H9 (cell line): ENCODE measurements at regions not wholly inside any gene's neighbourhood (a gene's known extent, or its start where the extent isn't known, plus 50 kb on each side); places are given as distances from the start of the nearest gene placed in this dataset.

Experiments
- DNase-seq: peaks from one replicate; pipeline ENCODE4 v3.0.0-alpha.2; 2017
- H2AFZ ChIP-seq: one replicate; pipeline ENCODE4 v1.6.1; 2013; ENCODE audit warnings: mild to moderate bottlenecking, low read length, control low read depth, moderate library complexity
- H2AK5ac ChIP-seq: 2 replicates; pipeline ENCODE4 v1.6.1; 2013; ENCODE audit warnings: low read length, control low read depth, mixed read lengths; ENCODE audit not compliant: insufficient read length
- H2BK120ac ChIP-seq: one replicate; pipeline ENCODE4 v1.6.1; 2013; ENCODE audit warnings: low read depth, mild to moderate bottlenecking, low read length, control low read depth, inconsistent platforms; ENCODE audit not compliant: poor library complexity, severe bottlenecking
- H2BK12ac ChIP-seq: 2 replicates; pipeline ENCODE4 v1.6.1; 2013; ENCODE audit warnings: low read length, control low read depth, mixed read lengths, low read depth; ENCODE audit not compliant: insufficient read length
- H2BK15ac ChIP-seq: 2 replicates; pipeline ENCODE4 v1.6.1; 2013; ENCODE audit warnings: low read depth, low read length, control low read depth
- H2BK20ac ChIP-seq: one replicate; pipeline ENCODE4 v1.6.1; 2013; ENCODE audit warnings: low read depth, mild to moderate bottlenecking, low read length, control low read depth, inconsistent platforms; ENCODE audit not compliant: poor library complexity, severe bottlenecking
- H2BK5ac ChIP-seq: 2 replicates; pipeline ENCODE4 v1.6.1; 2013; ENCODE audit warnings: low read length, control low read depth, mixed read lengths; ENCODE audit not compliant: insufficient read length
- H3K14ac ChIP-seq: 2 replicates; pipeline ENCODE4 v1.6.1; 2013; ENCODE audit warnings: low read length, control low read depth; ENCODE audit not compliant: insufficient read depth
- H3K18ac ChIP-seq: 2 replicates; pipeline ENCODE4 v1.6.1; 2013; ENCODE audit warnings: low read depth, mild to moderate bottlenecking, mixed read lengths, low read length, control low read depth; ENCODE audit not compliant: insufficient read length
- H3K23ac ChIP-seq: 2 replicates; pipeline ENCODE4 v1.6.1; 2013; ENCODE audit warnings: low read length, control low read depth, mixed read lengths, low read depth; ENCODE audit not compliant: insufficient read length
- H3K23me2 ChIP-seq: 2 replicates; pipeline ENCODE4 v1.6.1; 2013; ENCODE audit warnings: low read depth, mild to moderate bottlenecking, mixed read lengths, low read length, control low read depth; ENCODE audit not compliant: insufficient read length, poor library complexity, severe bottlenecking
- H3K27ac ChIP-seq: 2 replicates; pipeline ENCODE4 v1.5.1; 2013; ENCODE audit warnings: low read length, control low read depth, mixed read lengths, low read depth; ENCODE audit not compliant: insufficient read length
- H3K27me3 ChIP-seq: 2 replicates; pipeline ENCODE4 v1.6.1; 2013; ENCODE audit warnings: low read length, control low read depth, inconsistent platforms; ENCODE audit not compliant: insufficient read depth
- H3K4ac ChIP-seq: 2 replicates; pipeline ENCODE4 v1.6.1; 2013; ENCODE audit warnings: low read depth, mild to moderate bottlenecking, control low read depth, inconsistent platforms, low read length, moderate library complexity
- H3K4me1 ChIP-seq: 2 replicates; pipeline ENCODE4 v1.6.1; 2013; ENCODE audit warnings: low read length, control low read depth, inconsistent platforms; ENCODE audit not compliant: insufficient read depth
- H3K4me2 ChIP-seq: 2 replicates; pipeline ENCODE4 v1.6.1; 2013; ENCODE audit warnings: low read length, control low read depth, mixed read lengths; ENCODE audit not compliant: insufficient read length, insufficient read depth
- H3K56ac ChIP-seq: 2 replicates; pipeline ENCODE4 v1.6.1; 2013; ENCODE audit warnings: low read depth, mild to moderate bottlenecking, mixed read lengths, low read length, control low read depth; ENCODE audit not compliant: insufficient read length
- H3K79me1 ChIP-seq: 2 replicates; pipeline ENCODE4 v1.6.1; 2013; ENCODE audit warnings: low read depth, mild to moderate bottlenecking, moderate library complexity, low read length, control low read depth, inconsistent platforms; ENCODE audit not compliant: insufficient read depth, poor library complexity, severe bottlenecking
- H3K79me2 ChIP-seq: 2 replicates; pipeline ENCODE4 v1.6.1; 2013; ENCODE audit warnings: low read length, control low read depth, inconsistent platforms; ENCODE audit not compliant: insufficient read depth
- H3K9ac ChIP-seq: 2 replicates; pipeline ENCODE4 v1.6.1; 2013; ENCODE audit warnings: low read length, control low read depth, mixed read lengths; ENCODE audit not compliant: insufficient read length; ENCODE audit errors: extremely low read depth
- H3K9me3 ChIP-seq: one replicate; pipeline ENCODE4 v1.6.1; 2013; ENCODE audit warnings: low read depth, low read length, inconsistent platforms; ENCODE audit not compliant: control insufficient read depth
- H3T11ph ChIP-seq: one replicate; pipeline ENCODE4 v1.6.1; 2013; ENCODE audit warnings: mild to moderate bottlenecking, low read length, control low read depth, inconsistent platforms
- H4K20me1 ChIP-seq: one replicate; pipeline ENCODE4 v1.6.1; 2013; ENCODE audit not compliant: control insufficient read depth, insufficient read length, insufficient read depth
- H4K5ac ChIP-seq: 2 replicates; pipeline ENCODE4 v1.6.1; 2013; ENCODE audit warnings: low read depth, mild to moderate bottlenecking, mixed read lengths, low read length, control low read depth; ENCODE audit not compliant: insufficient read length
- H4K8ac ChIP-seq: replicated peaks from 2 replicates; pipeline ENCODE4 v1.6.1; 2013; ENCODE audit warnings: low read length, control low read depth, mixed read lengths, low read depth; ENCODE audit not compliant: insufficient read length
- H4K91ac ChIP-seq: 2 replicates; pipeline ENCODE4 v1.6.1; 2013; ENCODE audit warnings: low read depth, mild to moderate bottlenecking, moderate library complexity, mixed read lengths, low read length, control low read depth; ENCODE audit not compliant: insufficient read length
- H3K27ac Mint-ChIP-seq, 3 experiments: 2 replicates in 2 of 3; 3 replicates in 1 of 3; pipeline ENCODE4 v1.8.0; 2020 to 2021; ENCODE audit warnings: mixed read lengths in 3 of 3, mild to moderate bottlenecking in 1 of 3, moderate library complexity in 1 of 3
- H3K27me3 Mint-ChIP-seq: 2 replicates; pipeline ENCODE4 v1.8.0; 2021; ENCODE audit warnings: low read depth, mild to moderate bottlenecking, moderate library complexity, mixed read lengths
- H3K36me3 Mint-ChIP-seq, 3 experiments: 2 replicates in 2 of 3; 3 replicates in 1 of 3; pipeline ENCODE4 v1.8.0; 2020 to 2021; ENCODE audit warnings: low read depth in 3 of 3, mixed read lengths in 3 of 3; ENCODE audit not compliant: insufficient read depth in 1 of 3
- H3K4me1 Mint-ChIP-seq, 2 experiments: 2 replicates each; pipeline ENCODE4 v1.8.0; 2020; ENCODE audit warnings: mixed read lengths in 2 of 2
- H3K4me3 Mint-ChIP-seq, 2 experiments: 2 replicates in 1 of 2; 3 replicates in 1 of 2; pipeline ENCODE4 v1.8.0; 2020 to 2021; ENCODE audit warnings: mild to moderate bottlenecking in 2 of 2, mixed read lengths in 2 of 2, moderate library complexity in 1 of 2
- H3K9me3 Mint-ChIP-seq, 2 experiments: 2 replicates in 1 of 2; 3 replicates in 1 of 2; pipeline ENCODE4 v1.8.0; 2020; ENCODE audit warnings: mild to moderate bottlenecking in 2 of 2, mixed read lengths in 2 of 2, moderate library complexity in 1 of 2
- WGBS: extraction: QIAGEN DNeasy Blood & Tissue Kit; methylation state at CpG from one replicate; pipeline ENCODE4 v1.1.7; 2013; ENCODE audit warnings: missing lambda C conversion rate, low lambda C conversion rate, mixed read lengths; ENCODE audit not compliant: insufficient read length; ENCODE audit errors: extremely low coverage; 5-methylcytosine and 5-hydroxymethylcytosine counted together
- TF ChIP-seq, protein P1 (sequence below): fragments of 200-600 bp; sonication (generic); conservative IDR thresholded peaks from 3 replicates; pipeline ENCODE4 v1.8.0; 2021; ENCODE audit warnings: antibody characterized with exemption, mild to moderate bottlenecking

DNA sequence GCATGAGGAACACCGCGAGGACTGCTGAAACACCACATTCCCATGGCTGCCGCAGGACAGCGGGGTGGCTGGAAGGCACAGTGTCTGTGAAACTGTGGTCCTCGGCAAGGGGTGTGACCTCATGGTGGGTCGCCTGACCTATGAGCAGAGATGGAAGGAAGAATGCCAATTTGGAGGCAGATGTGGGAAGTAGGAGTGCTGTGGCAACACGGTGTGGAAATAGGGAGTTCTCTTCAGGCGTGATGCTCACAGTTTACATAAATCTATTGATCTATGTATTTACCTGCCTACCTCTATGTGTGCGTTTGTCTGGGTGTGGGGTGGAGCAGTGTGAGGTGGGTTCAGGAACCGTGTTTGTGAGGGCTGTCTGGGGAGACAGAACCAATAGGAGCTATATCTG lies 62.3 kb upstream of the LSM6 start:
- H3K56ac ChIP-seq, result no peak overlapping the region
- no CpG with 5 or more reads among the region's 10 CpGs for WGBS
- H3K18ac ChIP-seq, result no peak overlapping the region
- peaks cover 4 to 6% of the 10 kb centered on the region in 2 experiments; a peak in 3 of 5 replicates for H3K9me3 Mint-ChIP-seq
- H3K4me3 Mint-ChIP-seq, result no peak overlapping the region
- H3T11ph ChIP-seq, result no peak overlapping the region
- H2AFZ ChIP-seq, result no peak overlapping the region
- no peaks in the 10 kb centered on the region for H3K4me1 ChIP-seq
- H3K27me3 ChIP-seq, result no peaks in the 10 kb centered on the region; the same call in 1 of the 2 replicates
- no peak overlapping the region for H2AK5ac ChIP-seq
- H2BK120ac ChIP-seq, result no peak overlapping the region
- H3K4ac ChIP-seq, result no peak overlapping the region
- H3K27ac Mint-ChIP-seq, result no peak overlapping the region
- no peak overlapping the region for H2BK5ac ChIP-seq
- H2BK15ac ChIP-seq, result no peak overlapping the region
- TF ChIP-seq, protein P1, sequence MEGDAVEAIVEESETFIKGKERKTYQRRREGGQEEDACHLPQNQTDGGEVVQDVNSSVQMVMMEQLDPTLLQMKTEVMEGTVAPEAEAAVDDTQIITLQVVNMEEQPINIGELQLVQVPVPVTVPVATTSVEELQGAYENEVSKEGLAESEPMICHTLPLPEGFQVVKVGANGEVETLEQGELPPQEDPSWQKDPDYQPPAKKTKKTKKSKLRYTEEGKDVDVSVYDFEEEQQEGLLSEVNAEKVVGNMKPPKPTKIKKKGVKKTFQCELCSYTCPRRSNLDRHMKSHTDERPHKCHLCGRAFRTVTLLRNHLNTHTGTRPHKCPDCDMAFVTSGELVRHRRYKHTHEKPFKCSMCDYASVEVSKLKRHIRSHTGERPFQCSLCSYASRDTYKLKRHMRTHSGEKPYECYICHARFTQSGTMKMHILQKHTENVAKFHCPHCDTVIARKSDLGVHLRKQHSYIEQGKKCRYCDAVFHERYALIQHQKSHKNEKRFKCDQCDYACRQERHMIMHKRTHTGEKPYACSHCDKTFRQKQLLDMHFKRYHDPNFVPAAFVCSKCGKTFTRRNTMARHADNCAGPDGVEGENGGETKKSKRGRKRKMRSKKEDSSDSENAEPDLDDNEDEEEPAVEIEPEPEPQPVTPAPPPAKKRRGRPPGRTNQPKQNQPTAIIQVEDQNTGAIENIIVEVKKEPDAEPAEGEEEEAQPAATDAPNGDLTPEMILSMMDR, result no peak
- no peak overlapping the region for H4K8ac ChIP-seq
- no peak overlapping the region for H4K5ac ChIP-seq
- DNase-seq, result no peak
- no peak overlapping the region for H3K9ac ChIP-seq
- H3K9me3 ChIP-seq, result no peaks in the 10 kb centered on the region
- H3K23ac ChIP-seq, result no peak overlapping the region
- no peaks in the 10 kb centered on the region for H3K4me1 Mint-ChIP-seq
- no peak overlapping the region; the same call in 1 of the 2 replicates for H3K14ac ChIP-seq
- H3K4me2 ChIP-seq, result no peak overlapping the region
- H2BK20ac ChIP-seq, result no peak overlapping the region
- H3K23me2 ChIP-seq, result no peaks in the 10 kb centered on the region
- peaks cover 3% of the 10 kb centered on the region for H3K27me3 Mint-ChIP-seq
- no peaks in the 10 kb centered on the region for H3K79me1 ChIP-seq
- no peak overlapping the region for H4K91ac ChIP-seq
- H4K20me1 ChIP-seq, result no peaks in the 10 kb centered on the region
- H3K27ac ChIP-seq, result no peak overlapping the region
- H3K36me3 Mint-ChIP-seq, result no peaks in the 10 kb centered on the region
- no peak overlapping the region for H2BK12ac ChIP-seq
- H3K79me2 ChIP-seq, result no peaks in the 10 kb centered on the region
